EL (cell line): ENCODE measurements at regions not wholly inside any gene's neighbourhood (a gene's known extent, or its start where the extent isn't known, plus 50 kb on each side); places are given as distances from the start of the nearest gene placed in this dataset.
"Not testable (repeated sequence)": the region's sequence is repeated elsewhere in the genome, so short reads cannot be mapped to it uniquely, and the experiment has no call there.

Experiments
- DNase-seq: peaks from one replicate; pipeline ENCODE4 v3.0.0-alpha.2; 2016

DNA sequence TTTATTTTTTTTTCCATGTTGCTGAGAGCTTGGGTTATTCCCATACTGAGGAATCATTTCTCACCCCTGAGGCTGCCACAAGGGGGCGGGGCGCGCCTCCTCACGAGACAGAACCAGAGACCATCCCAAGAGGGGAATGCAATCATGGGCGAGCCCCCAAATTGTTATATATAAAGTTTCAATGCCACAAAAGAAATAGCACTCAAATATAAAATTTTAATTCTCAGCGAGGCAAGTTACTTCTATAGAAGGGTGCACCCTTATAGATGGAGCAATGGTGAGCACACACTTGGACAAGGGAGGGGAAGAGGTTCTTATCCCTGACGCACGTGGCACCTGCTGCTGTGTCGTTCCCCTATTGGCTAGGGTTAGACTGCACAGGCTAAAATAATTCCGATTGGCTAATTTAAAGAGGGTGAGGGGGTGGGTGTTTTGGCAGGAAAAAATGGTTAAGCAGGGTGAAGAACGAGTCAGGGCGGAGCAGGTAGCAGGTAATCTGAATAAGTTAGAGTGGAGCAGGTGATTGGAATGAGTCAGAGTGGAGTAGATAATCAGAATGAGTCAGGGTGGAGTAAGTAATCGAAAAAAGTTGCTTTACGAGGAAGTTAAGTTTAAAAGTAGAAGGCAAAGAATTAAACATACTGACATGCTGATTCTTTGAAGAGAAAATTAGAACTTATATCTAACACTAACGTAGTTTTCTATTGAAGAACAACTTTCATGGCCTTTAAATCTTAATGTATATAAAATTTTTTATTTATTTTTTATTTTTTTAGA lies 177.5 kb downstream of the MTCL1 start:
- DNase-seq: no peak

DNA sequence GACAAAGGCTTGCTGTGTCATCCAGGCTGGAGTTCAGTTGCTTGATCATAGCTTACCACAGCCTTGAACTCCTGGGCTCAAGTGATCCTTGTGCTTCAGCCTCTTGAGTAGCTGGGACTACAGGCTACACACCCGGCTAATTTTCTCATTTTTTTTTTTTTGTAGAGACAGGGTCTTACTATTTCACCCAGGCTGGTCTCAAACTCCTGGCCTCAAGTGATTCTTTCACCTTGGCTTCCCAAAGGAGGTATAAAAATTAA lies 178.0 kb downstream of the MTCL1 start:
- DNase-seq: no peak

DNA sequence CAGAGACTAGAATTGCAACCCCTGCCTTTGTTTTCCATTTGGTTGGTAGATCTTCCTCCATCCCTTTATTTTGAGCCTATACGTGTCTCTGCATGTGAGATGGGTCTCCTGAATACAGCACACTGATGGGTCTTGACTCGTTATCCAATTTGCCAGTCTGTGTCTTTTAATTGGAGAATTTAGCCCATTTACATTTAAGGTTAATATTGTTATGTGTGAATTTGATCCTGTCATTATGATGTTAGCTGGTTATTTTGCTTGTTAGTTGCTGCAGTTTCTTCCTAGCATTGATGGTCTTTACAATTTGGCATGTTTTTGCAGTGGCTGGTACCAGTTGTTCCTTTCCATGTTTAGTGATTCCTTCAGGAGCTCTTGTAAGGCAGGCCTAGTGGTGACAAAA lies 182.5 kb downstream of the MTCL1 start:
- not testable (repeated sequence) for DNase-seq

DNA sequence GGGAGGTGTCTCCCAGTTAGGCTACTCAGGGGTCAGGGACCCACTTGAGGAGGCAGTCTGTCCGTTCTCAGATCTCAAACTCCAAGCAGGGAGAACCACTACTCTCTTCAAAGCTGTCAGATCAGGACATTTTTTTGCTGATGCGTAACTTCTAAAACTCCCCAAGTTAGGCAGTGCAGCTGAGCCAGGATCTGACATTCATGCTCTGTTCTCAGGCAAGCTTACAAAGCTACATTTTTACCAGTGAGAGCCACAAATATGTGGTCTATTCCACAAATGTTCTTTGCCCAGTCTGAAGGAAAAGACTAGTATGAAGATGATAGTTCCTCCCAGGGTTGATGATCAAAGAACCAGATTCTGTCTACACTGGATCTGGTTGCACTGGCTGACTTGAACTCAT lies 184.1 kb downstream of the MTCL1 start:
- no peak for DNase-seq

DNA sequence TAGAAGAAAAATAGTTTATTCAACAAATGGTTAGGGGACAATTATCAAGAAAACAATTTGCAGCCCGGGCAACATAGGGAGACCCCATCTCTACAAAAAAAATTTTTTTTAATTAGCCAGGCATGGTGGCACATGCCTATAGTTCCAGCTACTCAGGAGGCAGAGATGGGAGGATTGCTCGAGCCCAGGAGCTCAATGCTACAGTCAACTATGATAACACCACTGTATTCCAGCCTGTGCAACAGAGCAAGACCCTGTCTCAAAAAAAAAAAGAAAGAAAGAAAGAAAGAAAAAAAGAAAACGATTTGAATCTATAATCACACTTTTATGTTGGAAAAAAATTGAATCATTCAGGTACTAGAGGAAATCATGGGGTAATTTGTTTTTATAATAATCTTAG lies 185.1 kb downstream of the MTCL1 start:
- DNase-seq: not testable (repeated sequence)

DNA sequence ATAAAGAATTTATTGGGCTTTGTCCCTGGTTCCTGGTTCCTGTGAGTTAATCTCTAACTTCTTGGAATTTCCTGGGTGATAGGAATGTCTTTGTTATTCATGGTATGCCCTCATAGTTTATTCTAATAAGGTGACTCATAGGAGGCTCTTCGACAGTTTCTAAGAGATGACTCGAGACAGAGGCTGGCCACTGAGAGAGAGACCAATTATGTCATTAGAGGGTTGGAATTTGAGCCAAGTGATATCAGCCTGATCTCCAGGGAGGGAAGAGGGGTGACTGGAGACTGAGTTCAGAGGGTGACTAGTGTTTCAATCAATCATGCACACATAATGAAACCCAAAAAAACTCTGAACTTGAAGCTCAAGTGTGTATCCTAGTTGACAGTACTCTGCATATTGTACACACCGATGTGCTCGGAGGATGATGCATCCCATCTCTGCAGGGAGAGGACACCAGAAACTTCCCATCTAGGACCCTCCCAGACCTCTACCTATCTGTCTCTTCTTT lies 185.7 kb downstream of the MTCL1 start:
- DNase-seq: peak; percentile 99

DNA sequence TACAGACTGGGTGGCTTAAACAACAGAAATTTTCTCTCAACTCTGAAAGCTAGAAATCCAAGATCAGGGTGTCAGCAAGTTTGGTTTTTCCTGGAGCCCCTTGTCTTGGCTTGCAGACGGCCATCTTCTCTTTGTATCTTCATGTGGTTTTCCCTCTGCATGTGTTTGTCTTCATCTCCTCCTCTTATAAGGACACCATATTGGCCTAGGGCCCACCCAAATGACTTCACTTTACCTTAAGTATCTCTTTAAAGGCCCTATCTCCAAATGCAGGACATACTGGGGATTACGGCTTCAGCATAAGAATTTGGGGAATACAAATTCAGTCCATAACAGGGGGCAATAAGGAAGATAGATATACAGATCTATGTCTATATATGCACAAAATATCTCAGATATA lies 187.9 kb downstream of the MTCL1 start:
- no peak for DNase-seq

DNA sequence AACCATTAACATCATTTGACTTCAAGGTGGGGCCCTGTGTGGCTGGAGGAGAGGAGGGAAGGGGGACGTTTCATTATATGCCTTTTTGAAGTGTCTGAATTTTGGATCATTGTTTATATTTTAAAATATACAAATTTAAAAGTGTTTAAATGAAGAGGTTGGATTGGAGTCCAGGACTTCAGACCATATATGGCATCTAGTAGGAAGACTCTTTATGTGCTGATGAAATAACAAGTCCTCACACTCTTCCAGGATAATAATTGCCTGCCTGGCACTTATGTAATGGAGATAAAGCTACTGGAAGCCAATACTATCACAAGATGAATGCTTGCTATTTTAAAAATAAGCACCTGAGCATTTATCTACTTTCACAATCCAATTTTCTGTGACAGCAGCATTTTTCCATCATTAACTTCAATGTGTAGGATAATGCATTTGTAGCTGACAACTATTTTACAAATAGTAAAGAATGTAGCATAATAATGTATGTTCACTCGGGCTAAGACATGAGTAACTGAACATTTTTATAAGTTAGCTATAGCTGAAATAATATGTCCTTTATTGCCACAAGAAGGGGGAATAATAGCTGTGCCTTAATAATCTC lies 188.4 kb downstream of the MTCL1 start:
- DNase-seq: no peak

DNA sequence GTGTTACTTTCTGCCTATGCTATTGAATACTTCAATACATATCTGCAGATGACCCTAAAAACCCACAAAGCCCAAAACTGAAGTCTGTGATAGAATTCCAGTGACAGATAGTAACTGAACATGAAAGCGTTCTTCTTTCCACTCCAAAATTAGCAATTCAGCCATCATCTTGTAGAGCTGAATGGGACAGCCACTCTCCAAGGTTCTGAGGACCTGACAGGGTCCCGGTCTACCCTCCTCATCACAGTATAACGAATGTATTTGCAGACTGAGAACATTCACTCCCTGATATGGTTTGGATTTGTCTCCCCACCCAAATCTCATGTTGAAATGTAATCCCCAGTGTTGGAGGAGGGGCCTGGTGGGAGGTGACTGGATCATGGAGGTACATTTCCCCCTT lies 189.5 kb downstream of the MTCL1 start:
- DNase-seq: no peak

DNA sequence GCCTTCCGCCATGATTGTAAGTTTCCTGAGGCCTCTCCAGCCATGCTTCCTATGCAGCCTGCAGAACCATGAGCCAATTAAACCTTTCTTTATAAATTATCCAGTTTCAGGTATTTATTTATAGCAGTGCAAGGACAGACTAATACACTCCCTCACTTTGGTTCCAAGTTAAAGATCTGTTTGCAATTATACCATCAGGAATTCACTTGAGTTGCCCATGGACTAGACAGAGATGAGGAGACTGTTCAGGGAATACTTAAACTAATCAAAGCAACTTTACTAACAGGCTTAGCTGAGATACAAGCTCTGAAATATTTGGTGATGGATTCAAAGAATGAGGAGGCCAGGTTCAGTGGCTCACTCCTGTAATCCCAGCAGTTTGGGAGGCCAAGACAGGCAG lies 190.0 kb downstream of the MTCL1 start:
- DNase-seq: no peak

DNA sequence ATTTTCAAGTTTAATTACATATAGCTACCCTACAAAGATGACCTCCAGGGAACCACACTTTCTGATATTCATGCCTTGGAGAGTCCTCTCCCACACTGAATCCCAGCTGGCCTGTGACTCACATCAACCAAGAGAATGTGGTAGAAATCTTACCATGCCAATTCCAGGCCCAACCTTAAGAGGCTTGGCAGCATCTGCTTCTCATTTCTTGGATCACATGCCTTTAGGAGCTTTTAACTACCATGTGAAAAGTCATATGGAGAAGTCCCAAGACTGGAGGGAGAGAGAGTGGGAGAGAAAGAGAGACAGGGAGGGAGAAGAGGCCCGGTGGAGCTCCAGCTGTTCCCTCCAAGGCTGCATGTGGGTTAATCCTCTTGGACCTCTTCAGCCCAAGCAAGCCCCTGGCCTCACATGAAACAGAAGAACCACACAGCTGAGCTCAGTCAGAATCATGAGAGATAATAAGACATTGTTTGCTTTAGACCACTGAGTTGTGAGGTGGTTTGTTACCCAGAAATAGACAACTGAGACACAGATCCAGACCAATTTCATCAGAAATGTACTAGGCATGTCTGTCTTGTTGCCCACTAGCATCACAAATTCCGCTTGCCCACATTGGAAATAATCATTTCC lies 190.7 kb downstream of the MTCL1 start:
- peak; percentile 95 for DNase-seq

DNA sequence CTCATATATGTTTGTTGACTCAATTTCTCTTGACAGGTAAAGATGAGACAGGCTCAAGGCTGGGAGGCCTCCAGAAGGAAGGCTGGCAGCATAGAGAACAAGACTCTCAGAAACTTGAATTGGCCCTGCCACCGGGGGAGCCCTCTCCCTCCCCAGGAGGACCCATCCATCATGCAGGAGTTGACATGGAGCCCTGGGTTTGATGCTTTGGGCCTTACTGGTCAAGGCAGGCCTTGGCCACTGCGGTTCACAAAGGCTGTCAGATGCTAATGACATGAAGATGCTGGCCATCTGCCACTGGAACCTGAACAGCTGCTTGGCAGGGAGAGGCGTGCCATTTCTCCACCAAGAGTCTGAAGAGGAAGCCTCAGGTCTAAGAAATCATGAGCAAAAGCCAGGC lies 193.6 kb downstream of the MTCL1 start:
- DNase-seq: no peak

DNA sequence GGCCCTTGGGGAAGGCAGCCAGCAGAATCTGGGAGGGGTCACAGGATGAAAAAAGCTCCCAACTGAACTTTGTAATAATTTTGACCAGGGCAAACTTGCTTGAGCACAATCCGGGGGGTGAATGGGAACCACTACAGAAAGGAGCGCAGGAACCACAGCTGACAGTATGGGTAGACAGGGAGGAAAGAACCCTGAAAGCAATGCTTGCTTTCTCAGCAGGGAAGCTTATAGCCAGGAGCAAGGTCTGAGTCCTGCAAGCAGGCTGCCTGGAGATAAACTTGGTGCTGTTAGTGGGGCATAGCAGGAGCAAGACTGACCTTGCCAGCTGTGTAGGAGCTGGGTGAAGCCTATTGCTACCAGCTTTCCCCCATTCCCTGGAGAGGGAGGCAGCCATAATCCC lies 195.2 kb downstream of the MTCL1 start:
- no peak for DNase-seq

DNA sequence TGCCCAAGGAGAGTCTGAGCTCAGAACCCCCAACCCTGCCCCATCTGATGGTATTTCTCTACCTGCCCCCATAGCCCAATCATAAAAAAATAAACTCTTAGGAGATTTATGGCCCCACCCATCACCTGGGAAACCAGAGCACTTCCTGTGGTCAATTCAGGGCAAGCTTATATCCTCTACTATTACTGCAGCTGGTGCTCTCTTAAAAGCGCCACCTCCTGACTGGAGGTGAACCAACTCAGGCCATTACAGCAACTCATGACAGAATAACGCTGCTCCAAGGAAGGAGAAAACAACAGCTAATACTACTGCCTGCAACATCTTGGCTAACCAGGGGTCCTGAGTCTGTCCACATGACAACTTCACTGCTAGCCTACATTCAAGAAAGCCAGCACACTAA lies 195.7 kb downstream of the MTCL1 start:
- no peak for DNase-seq

DNA sequence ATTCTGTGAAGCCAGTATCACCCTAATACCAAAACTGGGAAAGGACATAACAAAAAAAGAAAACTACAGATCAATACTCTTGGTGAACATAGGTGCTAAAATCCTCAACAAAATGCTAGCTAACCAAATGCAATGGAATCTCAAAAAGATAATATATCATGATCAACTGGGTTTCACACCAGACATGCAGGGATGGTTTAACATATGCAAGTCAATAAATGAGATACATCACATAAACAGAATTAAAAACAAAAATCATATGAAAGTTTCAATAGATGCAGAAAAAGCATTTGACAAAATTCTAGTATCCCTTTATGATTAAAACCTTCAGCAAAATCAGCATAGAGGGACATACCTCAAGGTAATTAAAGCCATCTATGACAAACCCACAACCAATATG lies 198.2 kb upstream of the NDUFV2 start:
- DNase-seq: no peak

DNA sequence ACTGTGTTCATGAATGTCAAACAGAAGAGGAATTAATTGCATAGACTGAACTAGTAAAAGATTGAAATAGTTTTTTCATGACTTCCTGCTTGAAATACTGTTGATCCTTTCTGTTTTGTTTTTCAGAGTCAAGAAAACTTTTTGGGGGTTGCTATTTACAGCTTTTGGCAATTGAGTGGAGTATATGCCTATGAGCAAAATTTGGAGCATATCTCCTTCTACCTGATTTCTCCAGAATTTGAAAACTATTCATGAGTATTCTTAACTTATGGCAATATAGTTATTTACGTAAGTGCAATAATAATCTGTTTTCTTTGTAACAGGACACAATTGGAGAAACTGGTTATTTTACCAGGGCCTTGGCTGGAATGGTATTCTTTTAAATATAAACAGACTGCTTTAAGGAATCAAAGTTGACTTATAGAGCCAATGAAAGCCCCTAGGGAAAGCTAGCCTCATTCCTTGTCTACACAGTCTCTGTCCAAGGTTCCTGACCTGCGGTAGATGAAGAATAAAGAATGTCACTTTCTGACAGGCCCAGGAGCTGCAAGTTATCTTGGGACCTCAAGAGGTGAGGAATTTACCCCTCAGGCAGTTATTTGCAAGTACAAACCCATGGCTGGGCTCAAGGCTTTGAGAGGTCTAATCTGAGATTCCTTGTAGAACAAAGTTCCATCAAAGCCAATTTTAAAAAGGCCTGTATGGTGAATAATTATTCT lies 193.5 kb upstream of the NDUFV2 start:
- no peak for DNase-seq

DNA sequence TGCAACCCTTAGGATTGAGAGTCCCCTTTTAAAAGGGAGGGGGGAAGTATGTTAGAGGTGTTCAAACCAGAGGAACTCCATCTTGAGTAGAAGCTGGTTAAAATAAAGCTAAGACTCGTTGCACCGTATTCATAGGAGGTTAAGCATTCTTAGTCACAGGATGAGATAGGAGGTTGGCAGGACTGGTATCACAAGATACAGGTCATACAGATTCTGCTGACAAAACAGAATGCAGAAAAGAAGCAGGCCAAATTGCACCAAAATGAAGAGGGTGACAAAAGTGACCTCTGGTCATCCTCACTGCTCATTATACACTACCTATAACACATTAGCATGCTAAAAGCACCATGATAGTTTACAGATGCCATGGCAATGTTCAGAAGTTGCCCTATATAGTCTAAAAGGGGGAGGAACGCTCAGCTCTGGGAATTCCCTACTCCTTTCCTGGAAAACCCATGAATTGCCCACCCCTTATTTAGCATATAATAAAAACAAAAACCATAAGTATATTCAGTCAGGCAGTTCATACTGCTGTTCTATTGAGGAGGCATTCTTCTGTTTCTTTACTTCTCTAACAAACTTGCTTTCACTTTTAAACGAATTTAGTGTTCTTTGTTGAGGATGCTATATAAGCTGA lies 192.2 kb upstream of the NDUFV2 start:
- DNase-seq: no peak

DNA sequence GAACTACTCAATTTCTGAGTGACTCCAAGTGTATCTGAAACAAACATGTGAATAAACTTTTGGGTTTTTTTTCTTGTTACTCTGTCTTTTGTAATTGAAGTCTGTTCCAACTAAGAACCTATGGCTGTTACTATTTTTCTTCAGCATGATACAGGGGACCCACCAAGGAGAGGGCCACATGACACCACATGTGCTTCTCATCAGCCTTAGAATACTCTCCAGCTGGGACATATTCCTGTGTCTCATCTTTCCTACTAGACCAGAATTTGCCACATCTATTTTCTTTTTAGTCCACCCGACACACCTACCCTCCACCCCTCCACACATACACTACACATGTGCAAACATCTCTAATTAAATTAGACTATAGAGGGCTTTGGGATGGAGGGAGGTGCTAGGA lies 191.7 kb upstream of the NDUFV2 start:
- no peak for DNase-seq

DNA sequence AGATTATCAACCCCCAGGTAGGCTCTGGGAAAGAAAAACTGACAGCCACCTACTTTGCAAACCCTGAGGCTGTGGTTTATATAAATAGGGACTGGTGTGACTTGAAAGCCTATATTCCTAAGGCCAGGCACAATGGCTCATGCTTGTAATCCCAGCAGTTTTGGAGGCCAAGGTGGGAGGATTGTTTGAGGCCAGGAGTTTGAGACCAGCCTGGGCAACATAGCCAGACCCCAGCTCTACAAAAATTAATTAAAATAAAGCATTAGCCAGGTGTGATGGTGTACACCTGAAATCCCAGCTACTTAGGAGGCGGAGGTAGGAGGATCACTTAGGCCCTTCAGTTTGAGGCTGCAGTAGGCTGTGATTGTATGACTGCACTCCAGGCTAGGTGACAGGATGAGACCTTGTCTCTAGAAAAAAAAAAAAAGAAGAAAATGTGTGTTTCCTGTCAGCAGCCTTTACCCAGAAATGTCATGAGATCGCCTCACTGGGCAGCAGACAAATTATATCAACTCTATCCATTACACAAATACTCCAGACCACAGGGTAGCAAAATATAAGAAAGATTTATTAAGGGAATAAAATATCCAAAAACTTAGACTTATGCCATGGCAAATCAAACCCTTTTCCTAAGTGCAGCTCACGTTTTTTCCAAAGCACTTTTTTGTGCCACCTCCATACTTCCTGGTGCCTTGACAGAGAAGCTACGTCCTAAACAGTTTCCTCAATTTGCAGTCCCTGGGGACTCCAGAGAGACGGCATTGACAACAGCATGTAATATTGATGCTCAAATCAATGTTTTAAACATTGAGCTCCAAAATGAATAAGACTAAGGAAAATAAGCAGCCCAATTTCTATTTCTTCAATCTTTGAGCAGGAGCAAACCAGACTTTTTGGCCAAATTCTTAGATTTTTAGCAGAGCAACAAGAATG lies 190.8 kb upstream of the NDUFV2 start:
- no peak for DNase-seq

DNA sequence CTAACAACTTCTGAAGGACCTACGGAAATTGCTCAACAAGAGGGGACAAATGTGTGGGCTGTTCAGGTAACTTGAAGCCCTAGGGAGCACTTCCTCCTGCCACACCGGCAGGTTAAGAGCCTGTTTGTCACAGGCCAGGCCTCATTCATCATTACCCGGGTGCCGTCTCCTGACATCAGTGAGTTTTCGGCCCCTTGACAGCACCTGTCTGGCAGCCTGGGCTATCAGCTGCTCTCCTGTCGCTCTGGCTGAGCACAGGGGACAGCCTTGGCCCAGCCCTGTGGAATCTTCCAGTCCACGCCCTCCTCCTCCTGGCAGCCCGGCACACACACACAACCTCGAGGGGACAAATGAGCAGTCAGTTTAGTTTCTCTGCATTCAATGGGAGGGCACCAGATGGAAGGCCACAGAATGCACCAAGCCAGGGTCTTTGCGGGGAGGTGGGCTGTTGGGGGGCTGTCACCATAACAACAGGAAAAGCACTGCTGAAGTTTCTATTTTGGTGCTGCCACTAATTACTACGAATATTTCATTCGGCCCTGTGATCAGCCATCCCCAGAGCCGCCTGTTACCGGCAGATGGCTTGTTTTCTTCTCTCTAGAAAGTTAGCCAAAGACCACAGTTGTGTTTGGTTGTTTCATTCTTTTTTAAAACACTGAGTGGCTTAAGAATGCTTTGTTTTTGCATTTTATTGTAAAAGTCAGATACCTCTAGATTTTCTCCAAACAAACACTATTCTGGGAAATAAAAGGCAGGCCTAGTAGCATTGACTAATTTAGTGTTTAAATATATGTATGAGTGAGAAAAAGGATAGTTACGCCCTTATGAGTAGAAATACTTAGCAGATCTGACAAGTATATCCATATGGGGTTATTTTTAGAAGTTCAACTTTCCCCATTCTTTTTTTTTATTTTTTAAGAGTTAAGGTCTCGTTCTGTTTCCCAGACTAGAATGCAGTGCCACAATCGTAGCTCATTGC lies 189.9 kb upstream of the NDUFV2 start:
- no peak for DNase-seq
